BJ (cell line): ENCODE measurements at regions not wholly inside any gene's neighbourhood (a gene's known extent, or its start where the extent isn't known, plus 50 kb on each side); places are given as distances from the start of the nearest gene placed in this dataset.

Experiments
- CTCF ChIA-PET: fragments of 350-600 bp; formaldehyde crosslinking; extraction: SDS; loops from one replicate; lab custom pipeline; 2021; ENCODE audit warnings: antibody characterized with exemption, inconsistent platforms; lab: Yijun Ruan, JAX
- POLR2A ChIA-PET: fragments of 300-600 bp; sonication (Branson Sonifier 250); formaldehyde crosslinking; extraction: SDS; loops from one replicate; lab custom pipeline; 2021; ENCODE audit warnings: antibody characterized with exemption; lab: Charles Lee
- DNase-seq: peaks from one replicate; pipeline ENCODE4 v3.0.0-alpha.2; 2011; ENCODE audit warnings: low read depth
- H3K27me3 ChIP-seq: 2 replicates; pipeline ENCODE4 v1.6.0; 2011; ENCODE audit warnings: low read length; ENCODE audit not compliant: control insufficient read depth, insufficient read depth
- H3K36me3 ChIP-seq: 2 replicates; pipeline ENCODE4 v1.5.1; 2011; ENCODE audit warnings: low read length; ENCODE audit not compliant: control insufficient read depth, insufficient read depth
- H3K4me3 ChIP-seq: 2 replicates; pipeline ENCODE4 v1.5.1; 2011; ENCODE audit warnings: low read depth, mild to moderate bottlenecking, control low read depth, low read length
- CTCF ChIP-seq: IDR thresholded peaks from 2 replicates; pipeline ENCODE4 v1.5.1; 2011; ENCODE audit warnings: low read depth, mild to moderate bottlenecking, control low read depth, inconsistent platforms, low read length, moderate library complexity; ENCODE audit not compliant: insufficient read depth

GRCh38 chr10:117778241-117778640 lies 235.7 kb downstream of the EMX2 start:
- no peak for DNase-seq
- no peaks in the 10 kb centered on the region for H3K27me3 ChIP-seq
- CTCF ChIA-PET: no interaction called here
- H3K36me3 ChIP-seq: no peaks in the 10 kb centered on the region
- POLR2A ChIA-PET: no interaction called here
- TF ChIP-seq CTCF: no peak
- no peak overlapping the region for H3K4me3 ChIP-seq

- CTCF ChIA-PET: no interaction called here
- DNase-seq: no peak
- Histone ChIP-seq H3K27me3 (no peaks in the 10 kb centered on the region), H3K4me3 (no peak overlapping the region), H3K36me3 (no peaks in the 10 kb centered on the region)
- POLR2A ChIA-PET: no interaction called here
- TF ChIP-seq CTCF: no peak
These were observed 237.9 kb downstream of the EMX2 start for GRCh38 chr10:117780411-117780810.

GRCh38 chr10:117781216-117781831 lies 238.8 kb downstream of the EMX2 start:
- ChIA-PET POLR2A (no interaction called here), CTCF (no interaction called here)
- H3K36me3 ChIP-seq: no peaks in the 10 kb centered on the region
- no peak overlapping the region for H3K4me3 ChIP-seq
- no peaks in the 10 kb centered on the region for H3K27me3 ChIP-seq
- no peak for DNase-seq
- TF ChIP-seq CTCF: no peak

GRCh38 chr10:117782276-117782675 lies 239.7 kb downstream of the EMX2 start:
- CTCF ChIA-PET: no interaction called here
- Histone ChIP-seq H3K36me3 (no peaks in the 10 kb centered on the region), H3K27me3 (no peaks in the 10 kb centered on the region), H3K4me3 (no peak overlapping the region)
- DNase-seq: no peak
- TF ChIP-seq CTCF: no peak
- POLR2A ChIA-PET: no interaction called here

GRCh38 chr10:117783698-117784395 lies 241.3 kb downstream of the EMX2 start:
- POLR2A ChIA-PET: no interaction called here
- Histone ChIP-seq H3K27me3 (no peaks in the 10 kb centered on the region), H3K4me3 (no peak overlapping the region), H3K36me3 (no peaks in the 10 kb centered on the region)
- TF ChIP-seq CTCF: no peak
- CTCF ChIA-PET: interaction anchor here (1.1 kb wide), 1 partner anchor 15 kb away, joined by 4 read pairs; no protein-coding TSS in a partner anchor
- no peak for DNase-seq
